Stomach (tissue), 8 donors: ENCODE measurements at regions not wholly inside any gene's neighbourhood (a gene's known extent, or its start where the extent isn't known, plus 50 kb on each side); places are given as distances from the start of the nearest gene placed in this dataset.

ENCODE experiments used
- DNase-seq, 2 donors: peaks; one replicate each; pipeline versions ENCODE4 v3.0.0 to v3.0.0-alpha.2; 2013 to 2019
- H3K27ac ChIP-seq, 5 donors: fragments of 200-600 bp in 4 of 5; sonication (generic) in 4 of 5; one replicate each; pipeline ENCODE4 v1.5.1; 2013 to 2019; ENCODE audit warnings: mild to moderate bottlenecking in 1 of 5, moderate library complexity in 1 of 5
- H3K27me3 ChIP-seq, 3 donors: fragments of 200-600 bp; sonication (generic); one replicate each; pipeline ENCODE4 v1.5.1; 2017 to 2019; ENCODE audit warnings: mixed run types in 1 of 3
- H3K36me3 ChIP-seq, 4 donors: fragments of 200-600 bp; sonication (generic); 1 replicate in 3 of 4; 2 replicates in 1 of 4; pipeline ENCODE4 v1.5.1; 2016 to 2019
- H3K4me1 ChIP-seq, 4 donors: fragments of 200-600 bp; sonication (generic); one replicate each; pipeline ENCODE4 v1.5.1; 2016 to 2019
- H3K4me3 ChIP-seq, 4 donors: fragments of 200-600 bp; sonication (generic) in 3 of 4; one replicate each; pipeline ENCODE4 v1.5.1; 2016 to 2019; ENCODE audit warnings: mild to moderate bottlenecking in 1 of 4
- H3K9me3 ChIP-seq, 4 donors: fragments of 200-600 bp; sonication (generic); one replicate each; pipeline ENCODE4 v1.5.1; 2016 to 2019
- EP300 ChIP-seq: sonication (generic); formaldehyde crosslinking; IDR thresholded peaks from one replicate; pipeline ENCODE4 v1.6.1; 2017; ENCODE audit warnings: antibody characterized with exemption
- POLR2A ChIP-seq, 4 donors: fragments of 450-650 bp; IDR thresholded peaks; one replicate each; pipeline ENCODE4 v1.6.1; 2016; ENCODE audit warnings: antibody characterized with exemption in 4 of 4, control low read depth in 2 of 4, mild to moderate bottlenecking in 1 of 4, moderate library complexity in 1 of 4
- POLR2AphosphoS5 ChIP-seq, 3 donors: sonication (generic); formaldehyde crosslinking; IDR thresholded peaks; one replicate each; pipeline ENCODE4 v1.6.1; 2016; ENCODE audit warnings: antibody characterized with exemption in 3 of 3
- WGBS, 5 donors: extraction: QIAGEN DNeasy Blood & Tissue Kit in 3 of 5; methylation state at CpG; one replicate each; pipeline versions ENCODE4 v1.1.5 to v1.1.7; 2013 to 2018; 5-methylcytosine and 5-hydroxymethylcytosine counted together
- intact Hi-C: fragments of 100-400 bp; cut with DNase I; formaldehyde crosslinking; loops from one replicate; pipeline ENCODE4 v1.15.1; 2023; ENCODE audit warnings: low total_unique reads
- TF ChIP-seq, protein P1 (sequence below), 7 experiments: fragments of 450-650 bp in 4 of 7; fragments of 200-600 bp in 3 of 7; sonication (generic) in 3 of 7; IDR thresholded peaks; one replicate each; pipeline ENCODE4 v1.5.1; 2016 to 2019; ENCODE audit warnings: antibody characterized with exemption in 7 of 7, control low read depth in 2 of 7, mild to moderate bottlenecking in 1 of 7
- donor health status: healthy with polysubstance abuse.
- donor health status: Bipolar disorder and iron deficiency.
- donor health status: healthy.

DNA sequence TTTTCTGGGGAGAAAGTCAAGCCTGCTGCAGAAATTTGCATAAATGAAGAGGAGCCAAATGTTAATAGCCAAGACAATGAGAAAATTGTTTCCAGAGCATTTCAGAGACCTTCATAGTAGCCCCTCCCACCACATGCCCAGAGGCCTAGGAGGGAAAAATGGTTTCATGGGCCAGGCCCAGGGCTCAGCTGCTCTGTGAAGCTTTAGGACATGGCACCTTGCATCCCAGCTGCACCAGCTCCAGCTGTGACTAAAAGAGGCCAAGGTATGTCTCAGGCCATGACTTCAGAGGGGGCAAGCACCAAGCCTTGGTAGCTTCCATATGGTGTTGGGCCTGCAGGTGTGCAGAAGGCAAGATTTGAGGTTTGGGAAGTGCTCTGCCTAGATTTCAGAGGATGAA lies 258.8 kb upstream of the SATB1 start:
- Histone ChIP-seq H3K27ac (no peak overlapping the region), H3K27me3 (no peaks in the 10 kb centered on the region), H3K4me1 (no peaks in the 10 kb centered on the region), H3K36me3 (no peaks in the 10 kb centered on the region), H3K4me3 (no peak overlapping the region), H3K9me3 (peaks cover 0 to 5% (median 0%) of the 10 kb centered on the region in 4 donors)
- intact Hi-C loops: no loop called here
- TF ChIP-seq EP300 (no peak), POLR2A (IDR thresholded peaks at IDR 0.05) (no peak), POLR2AphosphoS5 (IDR thresholded peaks at IDR 0.05) (no peak)
- TF ChIP-seq, protein P1, sequence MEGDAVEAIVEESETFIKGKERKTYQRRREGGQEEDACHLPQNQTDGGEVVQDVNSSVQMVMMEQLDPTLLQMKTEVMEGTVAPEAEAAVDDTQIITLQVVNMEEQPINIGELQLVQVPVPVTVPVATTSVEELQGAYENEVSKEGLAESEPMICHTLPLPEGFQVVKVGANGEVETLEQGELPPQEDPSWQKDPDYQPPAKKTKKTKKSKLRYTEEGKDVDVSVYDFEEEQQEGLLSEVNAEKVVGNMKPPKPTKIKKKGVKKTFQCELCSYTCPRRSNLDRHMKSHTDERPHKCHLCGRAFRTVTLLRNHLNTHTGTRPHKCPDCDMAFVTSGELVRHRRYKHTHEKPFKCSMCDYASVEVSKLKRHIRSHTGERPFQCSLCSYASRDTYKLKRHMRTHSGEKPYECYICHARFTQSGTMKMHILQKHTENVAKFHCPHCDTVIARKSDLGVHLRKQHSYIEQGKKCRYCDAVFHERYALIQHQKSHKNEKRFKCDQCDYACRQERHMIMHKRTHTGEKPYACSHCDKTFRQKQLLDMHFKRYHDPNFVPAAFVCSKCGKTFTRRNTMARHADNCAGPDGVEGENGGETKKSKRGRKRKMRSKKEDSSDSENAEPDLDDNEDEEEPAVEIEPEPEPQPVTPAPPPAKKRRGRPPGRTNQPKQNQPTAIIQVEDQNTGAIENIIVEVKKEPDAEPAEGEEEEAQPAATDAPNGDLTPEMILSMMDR (IDR thresholded peaks at IDR 0.05): no peak
- no peak for DNase-seq

DNA sequence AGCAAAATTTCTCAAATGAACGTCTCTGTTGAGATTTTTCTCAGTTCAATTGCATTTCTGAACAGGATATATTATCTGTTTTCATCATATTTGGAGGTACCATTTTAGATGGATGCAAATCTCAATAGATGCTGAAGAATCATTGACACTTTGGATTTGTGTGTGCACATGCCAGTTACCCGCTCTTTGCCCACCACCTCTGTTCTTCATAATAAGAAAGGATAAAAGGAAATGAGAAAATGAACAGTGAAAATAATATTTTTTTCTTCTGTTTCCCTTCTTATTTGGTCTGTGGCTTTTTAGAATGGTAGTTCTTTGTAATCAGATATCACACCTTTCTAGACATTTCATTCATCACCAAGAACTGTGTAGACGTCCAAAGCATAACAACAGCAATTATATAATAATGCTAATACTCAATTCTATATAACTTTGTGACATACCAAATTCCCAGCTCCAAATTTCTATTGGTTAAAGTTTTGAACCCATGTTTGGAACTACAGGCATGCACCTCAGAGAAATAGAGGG lies 256.7 kb upstream of the SATB1 start:
- WGBS, 5 donors: 62 to 77% (median 73%) methylated on average over 3 of the region's 3 CpGs
- TF ChIP-seq, protein P1 (IDR thresholded peaks at IDR 0.05): no peak
- TF ChIP-seq POLR2A (IDR thresholded peaks at IDR 0.05) (no peak), EP300 (no peak), POLR2AphosphoS5 (IDR thresholded peaks at IDR 0.05) (no peak)
- no peak overlapping the region for H3K27ac ChIP-seq
- intact Hi-C loops: no loop called here
- no peaks in the 10 kb centered on the region for H3K27me3 ChIP-seq
- H3K9me3 ChIP-seq: peaks cover 0 to 5% (median 0%) of the 10 kb centered on the region in 4 donors
- H3K4me3 ChIP-seq: no peak overlapping the region
- H3K4me1 ChIP-seq: no peaks in the 10 kb centered on the region
- H3K36me3 ChIP-seq: no peaks in the 10 kb centered on the region
- no peak for DNase-seq

DNA sequence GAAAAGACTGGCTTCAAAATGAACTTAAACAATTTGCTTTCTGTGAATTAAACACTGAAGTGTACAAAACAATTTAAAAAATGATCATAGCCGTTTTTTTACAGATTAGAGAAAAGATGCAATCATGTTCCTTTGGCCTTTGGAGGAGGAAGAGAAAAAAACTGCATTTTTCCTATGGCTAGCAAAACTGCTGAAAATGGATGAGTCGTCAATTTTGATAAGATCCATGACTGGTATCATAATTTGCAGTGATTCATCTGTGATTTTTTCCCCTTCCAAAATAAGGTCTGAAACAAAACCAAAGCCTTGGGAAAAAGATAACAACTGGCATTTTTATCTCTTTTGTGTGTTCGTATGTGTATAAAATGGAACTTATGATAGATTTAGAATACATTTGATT lies 255.6 kb upstream of the SATB1 start:
- no peak overlapping the region for H3K4me3 ChIP-seq
- no peaks in the 10 kb centered on the region for H3K4me1 ChIP-seq
- WGBS, 5 donors: 61 to 66% (median 62%) methylated on average over 3 of the region's 3 CpGs
- no peak for DNase-seq
- intact Hi-C loops: no loop called here
- H3K27ac ChIP-seq: no peak overlapping the region
- H3K9me3 ChIP-seq: peaks cover 0 to 5% (median 0%) of the 10 kb centered on the region in 4 donors
- H3K27me3 ChIP-seq: no peaks in the 10 kb centered on the region
- no peaks in the 10 kb centered on the region for H3K36me3 ChIP-seq
- TF ChIP-seq POLR2A (IDR thresholded peaks at IDR 0.05): no peak
- no peak for TF ChIP-seq POLR2AphosphoS5 (IDR thresholded peaks at IDR 0.05)
- TF ChIP-seq EP300: no peak
- TF ChIP-seq, protein P1 (IDR thresholded peaks at IDR 0.05): no peak

DNA sequence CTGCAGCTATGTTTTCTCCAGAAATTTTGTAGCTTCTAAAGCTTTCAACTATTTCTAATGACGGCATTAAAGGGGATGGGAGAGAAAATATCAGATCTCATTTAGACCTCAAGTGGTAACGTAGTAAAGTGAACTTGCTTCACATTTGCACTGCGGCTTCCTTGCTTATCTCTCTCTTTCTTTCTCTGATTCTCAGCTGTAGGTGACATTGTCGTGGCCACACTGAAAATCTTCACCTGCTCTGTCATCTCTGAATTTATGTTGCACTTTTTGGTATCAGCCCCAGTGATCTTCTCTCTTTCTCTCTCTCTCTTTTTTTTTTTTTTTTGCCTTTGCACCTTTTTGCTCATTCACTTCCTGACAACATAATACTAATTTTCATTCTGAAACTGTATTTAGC lies 254.1 kb upstream of the SATB1 start:
- peaks cover 0 to 5% (median 0%) of the 10 kb centered on the region in 4 donors for H3K9me3 ChIP-seq
- no peak overlapping the region for H3K27ac ChIP-seq
- DNase-seq: peak in 1 of 2 donors; percentile 23
- no peaks in the 10 kb centered on the region for H3K27me3 ChIP-seq
- TF ChIP-seq POLR2A (IDR thresholded peaks at IDR 0.05): no peak
- TF ChIP-seq, protein P1 (IDR thresholded peaks at IDR 0.05): no peak
- no peak for TF ChIP-seq EP300
- TF ChIP-seq POLR2AphosphoS5 (IDR thresholded peaks at IDR 0.05): no peak
- H3K36me3 ChIP-seq: no peaks in the 10 kb centered on the region
- WGBS, 5 donors: 70 to 79% (median 74%) methylated on average over 4 of the region's 4 CpGs
- no peaks in the 10 kb centered on the region for H3K4me1 ChIP-seq
- H3K4me3 ChIP-seq: no peak overlapping the region
- intact Hi-C loops: no loop called here
